ENCODE measurements at regions not wholly inside any gene's neighbourhood (a gene's known extent, or its start where the extent isn't known, plus 50 kb on each side); places are given as distances from the start of the nearest gene placed in this dataset.
A peak's percentile ranks its signal among the peaks of the same experiment; 100 is the strongest.

GRCh38 chr11:18865261-18865660 is 73.7 kb upstream of the PTPN5 start:
- TF ChIP-seq ZBTB20 (tag by site-specific recombination; IDR thresholded peaks at IDR 0.05) (no peak), ZNF155 (tag by site-specific recombination; IDR thresholded peaks at IDR 0.05) (no peak), BCL11B (tag by site-specific recombination; IDR thresholded peaks at IDR 0.05; ENCODE audit: low read depth) (no peak), ZXDB (tag by site-specific recombination; IDR thresholded peaks at IDR 0.05) (no peak), GLIS1 (tag by site-specific recombination; IDR thresholded peaks at IDR 0.05) (no peak), ZNF610 (tag by site-specific recombination; IDR thresholded peaks at IDR 0.05; ENCODE audit: borderline replicate concordance) (no peak), ZNF175 (tag by site-specific recombination; IDR thresholded peaks at IDR 0.05) (no peak), RBAK (tag by site-specific recombination; IDR thresholded peaks at IDR 0.05) (no peak), ZNF76 (tag by site-specific recombination; IDR thresholded peaks at IDR 0.05; ENCODE audit: borderline replicate concordance, low read depth) (no peak), ZNF792 (tag by site-specific recombination; IDR thresholded peaks at IDR 0.05) (no peak), ZNF548 (tag by site-specific recombination; IDR thresholded peaks at IDR 0.05) (no peak), SP3 (tag by site-specific recombination; IDR thresholded peaks at IDR 0.05) (no peak), ZNF549 (tag by site-specific recombination; IDR thresholded peaks at IDR 0.05) (no peak), OVOL3 (tag by site-specific recombination; IDR thresholded peaks at IDR 0.05) (no peak)
- TF ChIP-seq, protein P1, sequence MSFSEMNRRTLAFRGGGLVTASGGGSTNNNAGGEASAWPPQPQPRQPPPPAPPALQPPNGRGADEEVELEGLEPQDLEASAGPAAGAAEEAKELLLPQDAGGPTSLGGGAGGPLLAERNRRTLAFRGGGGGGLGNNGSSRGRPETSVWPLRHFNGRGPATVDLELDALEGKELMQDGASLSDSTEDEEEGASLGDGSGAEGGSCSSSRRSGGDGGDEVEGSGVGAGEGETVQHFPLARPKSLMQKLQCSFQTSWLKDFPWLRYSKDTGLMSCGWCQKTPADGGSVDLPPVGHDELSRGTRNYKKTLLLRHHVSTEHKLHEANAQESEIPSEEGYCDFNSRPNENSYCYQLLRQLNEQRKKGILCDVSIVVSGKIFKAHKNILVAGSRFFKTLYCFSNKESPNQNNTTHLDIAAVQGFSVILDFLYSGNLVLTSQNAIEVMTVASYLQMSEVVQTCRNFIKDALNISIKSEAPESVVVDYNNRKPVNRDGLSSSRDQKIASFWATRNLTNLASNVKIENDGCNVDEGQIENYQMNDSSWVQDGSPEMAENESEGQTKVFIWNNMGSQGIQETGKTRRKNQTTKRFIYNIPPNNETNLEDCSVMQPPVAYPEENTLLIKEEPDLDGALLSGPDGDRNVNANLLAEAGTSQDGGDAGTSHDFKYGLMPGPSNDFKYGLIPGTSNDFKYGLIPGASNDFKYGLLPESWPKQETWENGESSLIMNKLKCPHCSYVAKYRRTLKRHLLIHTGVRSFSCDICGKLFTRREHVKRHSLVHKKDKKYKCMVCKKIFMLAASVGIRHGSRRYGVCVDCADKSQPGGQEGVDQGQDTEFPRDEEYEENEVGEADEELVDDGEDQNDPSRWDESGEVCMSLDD (tag by site-specific recombination; IDR thresholded peaks at IDR 0.05): no peak
- TF ChIP-seq, protein P2, sequence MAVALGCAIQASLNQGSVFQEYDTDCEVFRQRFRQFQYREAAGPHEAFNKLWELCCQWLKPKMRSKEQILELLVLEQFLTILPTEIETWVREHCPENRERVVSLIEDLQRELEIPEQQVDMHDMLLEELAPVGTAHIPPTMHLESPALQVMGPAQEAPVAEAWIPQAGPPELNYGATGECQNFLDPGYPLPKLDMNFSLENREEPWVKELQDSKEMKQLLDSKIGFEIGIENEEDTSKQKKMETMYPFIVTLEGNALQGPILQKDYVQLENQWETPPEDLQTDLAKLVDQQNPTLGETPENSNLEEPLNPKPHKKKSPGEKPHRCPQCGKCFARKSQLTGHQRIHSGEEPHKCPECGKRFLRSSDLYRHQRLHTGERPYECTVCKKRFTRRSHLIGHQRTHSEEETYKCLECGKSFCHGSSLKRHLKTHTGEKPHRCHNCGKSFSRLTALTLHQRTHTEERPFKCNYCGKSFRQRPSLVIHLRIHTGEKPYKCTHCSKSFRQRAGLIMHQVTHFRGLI (tag by site-specific recombination; IDR thresholded peaks at IDR 0.05): no peak
- no peak overlapping the region for H3K27ac ChIP-seq (ENCODE audit: extremely low read depth, low read depth, low read length)
- H3K4me3 ChIP-seq (ENCODE audit: low read depth, low read length): no peak overlapping the region
- H3K9me3 ChIP-seq (ENCODE audit: control insufficient read depth, insufficient read depth, low read depth, low read length): no peaks in the 10 kb centered on the region
- no peaks in the 10 kb centered on the region for H3K36me3 ChIP-seq (ENCODE audit: control insufficient read depth in 2 of 2, insufficient read depth in 1 of 2, low read length in 2 of 2)
- H3K4me1 ChIP-seq (ENCODE audit: control insufficient read depth, insufficient read depth, low read length): no peaks in the 10 kb centered on the region
- CTCF ChIA-PET: interaction anchor here (1.2 kb wide), 1 partner anchor 101 kb away, joined by 3 read pairs; no protein-coding TSS in a partner anchor
- POLR2A ChIA-PET: no interaction called here

DNA sequence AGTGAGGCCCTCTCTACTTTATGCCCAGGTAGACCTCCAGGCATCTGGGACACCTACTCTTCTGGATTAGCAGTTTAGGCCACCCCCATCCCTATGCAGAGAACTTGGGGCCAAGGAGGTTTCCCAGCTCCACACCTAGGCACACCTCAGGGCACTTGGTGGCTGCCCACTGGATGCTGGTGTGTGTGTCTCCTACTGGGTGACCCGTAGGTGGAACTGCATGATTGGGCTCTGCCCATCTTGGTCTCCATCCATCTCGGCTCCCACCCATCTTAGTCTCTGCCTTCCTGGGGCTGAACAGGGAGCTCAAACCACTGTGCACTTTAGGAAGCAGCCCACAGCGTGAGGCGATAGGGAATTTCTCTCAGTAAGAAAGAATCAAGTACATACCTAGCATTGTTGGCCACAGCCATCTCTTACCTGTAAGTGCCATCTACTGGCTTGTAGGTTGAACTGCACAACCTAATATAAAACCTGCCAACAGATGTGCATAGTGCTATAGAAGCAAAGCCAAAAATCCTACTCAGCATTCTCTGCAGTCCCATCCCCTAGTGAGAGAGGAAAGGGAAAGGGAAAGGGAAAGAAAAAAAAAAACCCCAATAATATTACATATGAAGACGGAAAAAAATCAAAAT is 61.6 kb upstream of the PTPN5 start:
- H3K36me3 ChIP-seq (ENCODE audit: control insufficient read depth in 2 of 2, insufficient read depth in 1 of 2, low read length in 2 of 2): no peaks in the 10 kb centered on the region
- POLR2A ChIA-PET: interaction anchor here (0.7 kb wide), 1 partner anchor 173 kb away, joined by 3 read pairs; no protein-coding TSS in a partner anchor
- no peaks in the 10 kb centered on the region for H3K9me3 ChIP-seq (ENCODE audit: control insufficient read depth, insufficient read depth, low read depth, low read length)
- H3K27ac ChIP-seq (ENCODE audit: extremely low read depth, low read depth, low read length): no peak overlapping the region
- no peak overlapping the region for H3K4me3 ChIP-seq (ENCODE audit: low read depth, low read length)
- TF ChIP-seq ZNF654 (tag by site-specific recombination; IDR thresholded peaks at IDR 0.05; ENCODE audit: low read depth) (peak; percentile 72), ZNF76 (tag by site-specific recombination; IDR thresholded peaks at IDR 0.05; ENCODE audit: borderline replicate concordance, low read depth) (no peak), ZNF169 (tag by site-specific recombination; IDR thresholded peaks at IDR 0.05) (no peak)
- CTCF ChIA-PET: interaction anchor here (0.5 to 2.6 kb wide), 22 partner anchors 8 to 857 kb away, joined by 3 to 16 read pairs (median 4); no protein-coding TSS in a partner anchor
- no peaks in the 10 kb centered on the region for H3K4me1 ChIP-seq (ENCODE audit: control insufficient read depth, insufficient read depth, low read length)

DNA sequence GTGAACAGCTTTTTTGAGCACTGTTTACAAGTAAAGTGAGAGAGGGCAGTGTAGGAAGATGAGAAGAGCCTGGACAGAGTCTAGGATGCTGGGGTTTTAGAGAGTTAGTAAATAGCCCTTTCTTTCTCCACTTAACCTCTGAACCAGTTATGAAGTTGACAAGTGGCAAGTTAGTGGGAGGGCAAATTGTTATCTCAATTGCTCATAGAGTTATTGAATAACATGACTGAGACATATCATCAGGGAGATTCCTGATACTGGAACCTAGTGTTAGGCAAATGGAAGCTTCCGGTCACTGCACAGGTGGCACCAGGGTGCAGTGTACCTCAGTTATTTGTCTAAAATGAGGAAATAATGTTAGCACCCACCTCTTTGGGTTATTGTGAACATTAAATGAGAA is 57.8 kb upstream of the PTPN5 start:
- no peaks in the 10 kb centered on the region for H3K9me3 ChIP-seq (ENCODE audit: control insufficient read depth, insufficient read depth, low read depth, low read length)
- POLR2A ChIA-PET: no interaction called here
- no peak overlapping the region for H3K4me3 ChIP-seq (ENCODE audit: low read depth, low read length)
- H3K4me1 ChIP-seq (ENCODE audit: control insufficient read depth, insufficient read depth, low read length): no peaks in the 10 kb centered on the region
- no peaks in the 10 kb centered on the region for H3K36me3 ChIP-seq (ENCODE audit: control insufficient read depth in 2 of 2, insufficient read depth in 1 of 2, low read length in 2 of 2)
- H3K27ac ChIP-seq (ENCODE audit: extremely low read depth, low read depth, low read length): no peak overlapping the region
- TF ChIP-seq ZNF366 (tag by site-specific recombination; conservative IDR thresholded peaks at IDR 0.05): no peak
- TF ChIP-seq GLI2 (tag by site-specific recombination; IDR thresholded peaks at IDR 0.05; ENCODE audit: borderline replicate concordance, low read depth): no peak
- no peak for TF ChIP-seq ZBTB20 (tag by site-specific recombination; IDR thresholded peaks at IDR 0.05)
- TF ChIP-seq, protein P3, sequence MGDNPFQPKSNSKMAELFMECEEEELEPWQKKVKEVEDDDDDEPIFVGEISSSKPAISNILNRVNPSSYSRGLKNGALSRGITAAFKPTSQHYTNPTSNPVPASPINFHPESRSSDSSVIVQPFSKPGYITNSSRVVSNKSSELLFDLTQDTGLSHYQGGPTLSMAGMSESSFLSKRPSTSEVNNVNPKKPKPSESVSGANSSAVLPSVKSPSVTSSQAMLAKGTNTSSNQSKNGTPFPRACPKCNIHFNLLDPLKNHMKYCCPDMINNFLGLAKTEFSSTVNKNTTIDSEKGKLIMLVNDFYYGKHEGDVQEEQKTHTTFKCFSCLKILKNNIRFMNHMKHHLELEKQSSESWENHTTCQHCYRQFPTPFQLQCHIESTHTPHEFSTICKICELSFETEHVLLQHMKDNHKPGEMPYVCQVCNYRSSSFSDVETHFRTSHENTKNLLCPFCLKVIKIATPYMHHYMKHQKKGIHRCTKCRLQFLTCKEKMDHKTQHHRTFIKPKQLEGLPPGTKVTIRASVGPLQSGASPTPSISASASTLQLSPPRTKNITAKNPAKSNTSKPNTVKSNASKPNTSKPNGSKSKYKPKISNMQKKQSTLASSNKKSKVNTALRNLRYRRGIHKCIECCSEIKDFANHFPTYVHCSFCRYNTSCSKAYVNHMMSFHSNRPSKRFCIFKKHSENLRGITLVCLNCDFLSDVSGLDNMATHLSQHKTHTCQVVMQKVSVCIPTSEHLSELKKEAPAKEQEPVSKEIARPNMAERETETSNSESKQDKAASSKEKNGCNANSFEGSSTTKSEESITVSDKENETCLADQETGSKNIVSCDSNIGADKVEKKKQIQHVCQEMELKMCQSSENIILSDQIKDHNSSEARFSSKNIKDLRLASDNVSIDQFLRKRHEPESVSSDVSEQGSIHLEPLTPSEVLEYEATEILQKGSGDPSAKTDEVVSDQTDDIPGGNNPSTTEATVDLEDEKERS (tag by site-specific recombination; IDR thresholded peaks at IDR 0.05): no peak
- no peak for TF ChIP-seq ZBTB7A (tag by site-specific recombination; IDR thresholded peaks at IDR 0.05; ENCODE audit: low read depth)
- CTCF ChIA-PET: interaction anchor here (3.5 kb wide), 1 partner anchor 74 kb away, joined by 18 read pairs; no protein-coding TSS in a partner anchor

Data from HEK293 (cell line).